HCT116 (cell line): ENCODE measurements at regions not wholly inside any gene's neighbourhood (a gene's known extent, or its start where the extent isn't known, plus 50 kb on each side); places are given as distances from the start of the nearest gene placed in this dataset.

Source experiments
- ATAC-seq: fragments of 200-7000 bp; cut with Tn5 transposase; 2 replicates; pipeline ENCODE4 v1.9.1; 2020; ENCODE audit warnings: mild to moderate bottlenecking, moderate library complexity
- BruUV-seq: library from RNA; stranded (reverse); fragments of 400-500 nt; replicated peaks from 2 replicates; lab custom pipeline; 2021; lab: Mats Ljungman, UMichigan
- CTCF ChIA-PET: fragments of 300-600 bp; sonication (Branson Sonifier 250); formaldehyde crosslinking; loops from one replicate; lab custom pipeline; 2021; ENCODE audit warnings: antibody characterized with exemption; lab: Charles Lee
- POLR2A ChIA-PET: fragments of 300-600, 350-600 bp; sonication (Branson Sonifier 250); formaldehyde crosslinking; loops from one replicate; lab custom pipeline; 2021; ENCODE audit warnings: antibody characterized with exemption; lab: Charles Lee
- RAD21 ChIA-PET, 2 experiments: fragments of 300-600 bp; sonication (Branson Sonifier 250); formaldehyde crosslinking; loops; one replicate each; lab custom pipeline; 2023; ENCODE audit warnings: low total read pairs in 2 of 2; ENCODE audit not compliant: uncharacterized antibody in 2 of 2, unreplicated experiment in 2 of 2, low non-redundant PET in 1 of 2; lab: Charles Lee
- DNase-seq: peaks from one replicate; pipeline ENCODE4 v3.0.0-alpha.2; 2010; ENCODE audit warnings: low read depth, low spot score
- H2AFZ ChIP-seq: fragments of 200-600 bp; shearing (Covaris generic), sonication (generic); 2 replicates; pipeline ENCODE4 v1.6.1; 2017; ENCODE audit warnings: low read depth, mixed run types, mixed read lengths, antibody characterized with exemption, low read length; ENCODE audit not compliant: poor library complexity, severe bottlenecking
- H3K27ac ChIP-seq: 2 replicates; pipeline ENCODE4 v1.5.1; 2012; ENCODE audit warnings: low read depth, low read length
- H3K27me3 ChIP-seq: fragments of 200-600 bp; sonication (generic); 2 replicates; pipeline ENCODE4 v1.6.1; 2016; ENCODE audit warnings: mixed run types, low read length, mixed read lengths; ENCODE audit not compliant: insufficient read depth
- H3K36me3 ChIP-seq, 2 experiments: fragments of 200-500 bp in 1 of 2; fragments of 200-600 bp in 1 of 2; sonication (Bioruptor generic) in 1 of 2; sonication (generic) in 1 of 2; 2 replicates each; pipeline versions ENCODE4 v1.5.1 to v1.6.1; 2014 to 2016; ENCODE audit warnings: low read length in 2 of 2, inconsistent platforms in 1 of 2, mixed read lengths in 1 of 2, mixed run types in 1 of 2; ENCODE audit not compliant: insufficient read depth in 2 of 2, control insufficient read depth in 1 of 2
- H3K4me1 ChIP-seq, 2 experiments: fragments of 200-600 bp in 1 of 2; sonication (generic) in 1 of 2; 2 replicates each; pipeline versions ENCODE4 v1.5.1 to v1.6.1; 2012 to 2017; ENCODE audit warnings: low read length in 2 of 2, inconsistent platforms in 1 of 2, mild to moderate bottlenecking in 1 of 2, mixed read lengths in 1 of 2, mixed run types in 1 of 2, moderate library complexity in 1 of 2; ENCODE audit not compliant: insufficient read depth in 2 of 2, control insufficient read depth in 1 of 2
- H3K4me2 ChIP-seq: fragments of 200-600 bp; sonication (generic); 2 replicates; pipeline ENCODE4 v1.6.1; 2017; ENCODE audit warnings: mixed run types, low read length, mixed read lengths
- H3K4me3 ChIP-seq, 2 experiments: fragments of 200-600 bp in 1 of 2; sonication (generic) in 1 of 2; replicated peaks in 1 of 2; 2 replicates each; pipeline ENCODE4 v1.5.1; 2011 to 2016; ENCODE audit warnings: low read length in 2 of 2, control low read depth in 1 of 2, low read depth in 1 of 2, mild to moderate bottlenecking in 1 of 2, mixed read lengths in 1 of 2, mixed run types in 1 of 2
- H3K79me2 ChIP-seq: fragments of 200-600 bp; sonication (generic); 2 replicates; pipeline ENCODE4 v1.6.1; 2017; ENCODE audit warnings: mild to moderate bottlenecking, mixed run types, low read length, moderate library complexity, mixed read lengths; ENCODE audit not compliant: insufficient read depth
- H3K9ac ChIP-seq: fragments of 200-600 bp; sonication (generic); 2 replicates; pipeline ENCODE4 v1.6.1; 2016; ENCODE audit warnings: low read length, mixed read lengths
- H3K9me2 ChIP-seq: fragments of 200-600 bp; sonication (generic), shearing (Covaris generic); 2 replicates; pipeline ENCODE4 v1.6.1; 2017; ENCODE audit warnings: mixed run types, mild to moderate bottlenecking, moderate library complexity; ENCODE audit not compliant: insufficient read depth
- H3K9me3 ChIP-seq, 2 experiments: fragments of 200-500 bp in 1 of 2; fragments of 200-600 bp in 1 of 2; sonication (Bioruptor generic) in 1 of 2; sonication (generic) in 1 of 2; 2 replicates each; pipeline ENCODE4 v1.6.1; 2014 to 2017; ENCODE audit warnings: low read length in 2 of 2, mixed read lengths in 2 of 2, inconsistent platforms in 1 of 2, low read depth in 1 of 2, mild to moderate bottlenecking in 1 of 2, mixed run types in 1 of 2, moderate library complexity in 1 of 2; ENCODE audit not compliant: control insufficient read depth in 1 of 2, insufficient read depth in 1 of 2
- H4K20me1 ChIP-seq: fragments of 200-600 bp; sonication (generic), shearing (Covaris generic); 2 replicates; pipeline ENCODE4 v1.6.1; 2017; ENCODE audit warnings: mixed run types, mild to moderate bottlenecking, moderate library complexity; ENCODE audit not compliant: insufficient read depth
- CBX3 ChIP-seq: IDR thresholded peaks from 2 replicates; pipeline ENCODE4 v1.6.1; 2012; ENCODE audit warnings: low read depth
- CEBPB ChIP-seq: IDR thresholded peaks from 2 replicates; pipeline ENCODE4 v1.6.1; 2012; ENCODE audit warnings: low read depth
- EGR1 ChIP-seq: IDR thresholded peaks from 2 replicates; pipeline ENCODE4 v1.6.1; 2012; ENCODE audit warnings: low read depth
- EZH2 ChIP-seq: fragments of 200-600 bp; sonication (generic); IDR thresholded peaks from 2 replicates; pipeline ENCODE4 v1.6.1; 2017; ENCODE audit warnings: antibody characterized with exemption, mixed run types
- FOSL1 ChIP-seq: IDR thresholded peaks from 2 replicates; pipeline ENCODE4 v1.6.1; 2012; ENCODE audit warnings: low read depth
- JUND ChIP-seq: IDR thresholded peaks from 2 replicates; pipeline ENCODE4 v1.6.1; 2012
- POLR2AphosphoS5 ChIP-seq: IDR thresholded peaks from 2 replicates; pipeline ENCODE4 v1.6.1; 2011; ENCODE audit warnings: mild to moderate bottlenecking, low read depth, low read length, moderate library complexity
- RAD21 ChIP-seq: IDR thresholded peaks from 2 replicates; pipeline ENCODE4 v1.6.1; 2012; ENCODE audit warnings: low read depth, mild to moderate bottlenecking
- REST ChIP-seq: IDR thresholded peaks from 2 replicates; pipeline ENCODE4 v1.6.1; 2012; ENCODE audit warnings: low read depth
- SRF ChIP-seq: IDR thresholded peaks from 2 replicates; pipeline ENCODE4 v1.6.1; 2012; ENCODE audit warnings: low read depth
- TCF7L2 ChIP-seq: IDR thresholded peaks from 2 replicates; pipeline ENCODE4 v1.7.0; 2011; ENCODE audit warnings: borderline replicate concordance, inconsistent platforms; ENCODE audit not compliant: insufficient read depth, insufficient read length; ENCODE audit errors: extremely low read depth
- YY1 ChIP-seq: IDR thresholded peaks from 2 replicates; pipeline ENCODE4 v1.6.1; 2011; ENCODE audit warnings: low read length, low read depth, moderate library complexity, mild to moderate bottlenecking; ENCODE audit not compliant: insufficient replicate concordance; ENCODE audit errors: extremely low read depth
- ZFX ChIP-seq: fragments of 450-650 bp; IDR thresholded peaks from 2 replicates; pipeline ENCODE4 v1.6.1; 2017
- ZNF274 ChIP-seq: fragments of 200-500 bp; sonication (Bioruptor generic); IDR thresholded peaks from 2 replicates; pipeline ENCODE4 v1.6.1; 2014; ENCODE audit warnings: mild to moderate bottlenecking, low read depth, low read length, inconsistent platforms
- intact Hi-C: fragments of 100-400 bp; cut with micrococcal nuclease; formaldehyde crosslinking; loops from 2 replicates; pipeline ENCODE4 v1.10.0; 2022
- TF ChIP-seq, protein P1 (sequence below): IDR thresholded peaks from 2 replicates; pipeline ENCODE4 v1.6.1; 2012
- TF ChIP-seq, protein P2 (sequence below): IDR thresholded peaks from 2 replicates; pipeline ENCODE4 v1.6.1; 2011; ENCODE audit warnings: mild to moderate bottlenecking, low read length, moderate library complexity; ENCODE audit not compliant: insufficient replicate concordance; ENCODE audit errors: extremely low read depth

GRCh38 chr10:3955955-3956617, 171.1 kb upstream of the KLF6 start:
- no peak overlapping the region for H3K9ac ChIP-seq
- H3K4me2 ChIP-seq, result no peak overlapping the region
- no peak overlapping the region for H3K27ac ChIP-seq
- no peak for TF ChIP-seq RAD21
- no peak for TF ChIP-seq CBX3
- no peaks in the 10 kb centered on the region for H3K36me3 ChIP-seq
- CTCF ChIA-PET, result no interaction called here
- intact Hi-C loops, result no loop called here
- H3K9me3 ChIP-seq, result no peaks in the 10 kb centered on the region
- H3K79me2 ChIP-seq, result no peaks in the 10 kb centered on the region
- no peaks in the 10 kb centered on the region for H4K20me1 ChIP-seq
- no TSS peak for BruUV-seq
- POLR2A ChIA-PET, result no interaction called here
- RAD21 ChIA-PET, result no interaction called here
- DNase-seq (no peak), ATAC-seq (no peak)
- H3K4me3 ChIP-seq, result no peak overlapping the region
- H2AFZ ChIP-seq, result no peak overlapping the region
- H3K4me1 ChIP-seq, result no peaks in the 10 kb centered on the region
- H3K9me2 ChIP-seq, result no peaks in the 10 kb centered on the region
- no peaks in the 10 kb centered on the region for H3K27me3 ChIP-seq

- H3K9me3 ChIP-seq, result no peaks in the 10 kb centered on the region
- RAD21 ChIA-PET, result no interaction called here
- CTCF ChIA-PET, result no interaction called here
- H3K4me3 ChIP-seq, result no peak overlapping the region
- no peaks in the 10 kb centered on the region for H3K79me2 ChIP-seq
- no peaks in the 10 kb centered on the region for H3K9me2 ChIP-seq
- no peaks in the 10 kb centered on the region for H3K4me1 ChIP-seq
- H3K4me2 ChIP-seq, result no peak overlapping the region
- ATAC-seq (no peak), DNase-seq (no peak)
- H2AFZ ChIP-seq, result no peak overlapping the region
- intact Hi-C loops, result no loop called here
- H3K36me3 ChIP-seq, result no peaks in the 10 kb centered on the region
- H3K9ac ChIP-seq, result no peak overlapping the region
- POLR2A ChIA-PET, result no interaction called here
- no peaks in the 10 kb centered on the region for H4K20me1 ChIP-seq
- TF ChIP-seq CBX3 (no peak), ZFX (no peak), SRF (no peak), EZH2 (no peak), ZNF274 (no peak), YY1 (no peak), CEBPB (no peak), REST (no peak), JUND (no peak), TCF7L2 (no peak), FOSL1 (no peak), EGR1 (no peak), POLR2AphosphoS5 (no peak)
- TF ChIP-seq, protein P1, sequence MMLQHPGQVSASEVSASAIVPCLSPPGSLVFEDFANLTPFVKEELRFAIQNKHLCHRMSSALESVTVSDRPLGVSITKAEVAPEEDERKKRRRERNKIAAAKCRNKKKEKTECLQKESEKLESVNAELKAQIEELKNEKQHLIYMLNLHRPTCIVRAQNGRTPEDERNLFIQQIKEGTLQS, result no peak
- TF ChIP-seq, protein P2, sequence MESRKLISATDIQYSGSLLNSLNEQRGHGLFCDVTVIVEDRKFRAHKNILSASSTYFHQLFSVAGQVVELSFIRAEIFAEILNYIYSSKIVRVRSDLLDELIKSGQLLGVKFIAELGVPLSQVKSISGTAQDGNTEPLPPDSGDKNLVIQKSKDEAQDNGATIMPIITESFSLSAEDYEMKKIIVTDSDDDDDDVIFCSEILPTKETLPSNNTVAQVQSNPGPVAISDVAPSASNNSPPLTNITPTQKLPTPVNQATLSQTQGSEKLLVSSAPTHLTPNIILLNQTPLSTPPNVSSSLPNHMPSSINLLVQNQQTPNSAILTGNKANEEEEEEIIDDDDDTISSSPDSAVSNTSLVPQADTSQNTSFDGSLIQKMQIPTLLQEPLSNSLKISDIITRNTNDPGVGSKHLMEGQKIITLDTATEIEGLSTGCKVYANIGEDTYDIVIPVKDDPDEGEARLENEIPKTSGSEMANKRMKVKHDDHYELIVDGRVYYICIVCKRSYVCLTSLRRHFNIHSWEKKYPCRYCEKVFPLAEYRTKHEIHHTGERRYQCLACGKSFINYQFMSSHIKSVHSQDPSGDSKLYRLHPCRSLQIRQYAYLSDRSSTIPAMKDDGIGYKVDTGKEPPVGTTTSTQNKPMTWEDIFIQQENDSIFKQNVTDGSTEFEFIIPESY, result no peak
- no TSS peak for BruUV-seq
- H3K27ac ChIP-seq, result no peak overlapping the region
- no peaks in the 10 kb centered on the region for H3K27me3 ChIP-seq
These were observed 170.5 kb upstream of the KLF6 start for GRCh38 chr10:3955493-3955892.
